GM18907 (cell line): ENCODE measurements at regions not wholly inside any gene's neighbourhood (a gene's known extent, or its start where the extent isn't known, plus 50 kb on each side); places are given as distances from the start of the nearest gene placed in this dataset.

ENCODE experiments used
- ATAC-seq: cut with Tn5 transposase; IDR thresholded peaks from one replicate; pipeline ENCODE4 v1.9.1; 2021; ENCODE audit warnings: mild to moderate bottlenecking, moderate library complexity; ENCODE audit not compliant: unreplicated experiment

DNA sequence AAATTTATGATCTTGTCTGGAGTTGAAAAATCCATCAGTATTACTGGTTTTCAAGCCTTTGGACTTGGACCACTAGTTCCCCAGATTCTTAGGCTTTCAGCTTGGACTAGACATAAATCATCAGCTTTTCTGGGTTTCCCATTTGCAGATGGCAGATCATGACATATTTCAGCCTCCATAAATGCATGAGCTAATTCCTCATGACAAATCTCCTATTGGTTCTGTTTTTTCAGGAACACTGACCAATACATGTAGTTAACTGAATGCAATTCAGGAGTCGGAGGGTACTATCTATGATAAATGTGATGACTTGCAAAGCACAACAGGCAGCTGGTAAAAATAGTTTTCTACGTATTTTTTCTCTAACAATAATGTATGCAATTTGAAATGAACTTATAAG, 635.6 kb downstream of the TRAM1L1 start:
- no peak for ATAC-seq

GRCh38 chr4:116444117-116444516, 641.3 kb downstream of the TRAM1L1 start:
- no peak for ATAC-seq

DNA sequence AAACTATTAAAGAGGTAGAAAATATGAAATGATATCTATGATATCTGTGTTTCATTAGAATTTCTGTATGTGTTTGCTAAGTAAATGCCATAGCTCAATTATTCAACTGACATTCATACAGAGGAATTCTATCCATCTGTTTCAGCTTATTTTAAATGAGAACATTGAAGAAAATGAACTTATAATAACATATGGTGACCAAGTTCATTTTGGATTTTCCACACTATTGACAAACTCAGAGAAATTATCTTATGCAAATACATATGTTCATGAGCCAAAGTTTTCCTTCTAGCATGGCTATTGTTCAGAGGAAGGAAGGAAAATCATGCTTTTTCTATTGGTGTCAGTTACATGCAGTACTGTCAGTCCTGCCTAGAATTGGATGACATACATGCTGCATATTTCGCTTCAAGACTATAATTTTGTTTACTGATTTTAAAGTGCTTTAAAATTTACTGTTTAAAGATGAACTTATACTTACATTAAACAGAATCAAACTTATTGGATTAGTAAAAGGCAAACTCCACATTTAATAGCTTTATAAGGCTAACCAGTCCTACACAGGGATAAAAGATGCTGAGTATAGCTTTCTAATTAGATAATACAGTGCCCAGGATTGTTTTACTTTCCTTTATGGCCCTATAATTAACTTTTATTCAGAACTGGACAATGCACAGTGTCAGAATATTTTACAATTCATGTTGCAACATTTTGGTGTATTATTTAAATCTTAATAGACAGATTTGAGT, 646.2 kb downstream of the TRAM1L1 start:
- ATAC-seq, result no peak

DNA sequence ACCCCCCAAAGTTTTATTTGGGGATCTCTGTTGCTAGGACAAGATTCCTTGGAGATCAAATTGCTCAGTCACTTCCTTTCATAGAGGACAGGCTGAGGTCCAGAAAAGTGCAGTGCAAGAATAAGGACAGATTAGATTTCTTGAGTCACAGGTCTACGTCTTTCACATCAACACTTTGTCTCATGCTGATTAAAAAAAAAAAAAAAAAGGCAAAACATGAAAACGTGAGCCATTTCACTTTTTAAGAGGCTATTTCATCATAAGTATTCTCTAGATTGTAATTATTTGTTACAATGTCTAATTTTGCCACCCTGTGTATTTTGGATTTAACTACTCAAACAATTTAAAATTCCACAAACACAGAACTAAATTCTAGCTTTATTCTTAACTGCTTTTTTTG, 647.0 kb downstream of the TRAM1L1 start:
- no peak for ATAC-seq

- no peak for ATAC-seq
Observed at GRCh38 chr4:116427666-116428065, 657.7 kb downstream of the TRAM1L1 start.

DNA sequence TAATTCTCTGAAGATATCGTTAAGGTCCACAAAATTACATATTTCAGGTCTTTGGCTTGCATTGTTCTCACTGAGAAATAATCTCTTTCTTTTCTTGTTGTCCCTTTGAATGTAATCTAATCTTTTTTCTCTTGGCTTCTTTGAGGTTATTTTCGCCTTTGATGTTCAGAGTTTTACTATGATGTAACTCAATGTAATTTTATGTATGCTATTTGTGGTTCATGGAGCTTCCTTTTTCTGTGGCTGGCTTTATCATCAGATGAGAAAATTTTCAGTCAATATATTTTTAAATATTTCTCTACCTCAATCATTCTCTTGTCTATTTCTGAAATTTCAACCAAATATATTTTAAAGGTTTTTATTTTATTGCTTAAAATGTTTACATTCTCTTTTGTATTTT, 672.2 kb downstream of the TRAM1L1 start:
- ATAC-seq, result no peak

- no peak for ATAC-seq
Observed at GRCh38 chr4:116401293-116401692, 684.1 kb downstream of the TRAM1L1 start.

- no peak for ATAC-seq
Observed at GRCh38 chr4:116400480-116400879, 684.9 kb downstream of the TRAM1L1 start.

DNA sequence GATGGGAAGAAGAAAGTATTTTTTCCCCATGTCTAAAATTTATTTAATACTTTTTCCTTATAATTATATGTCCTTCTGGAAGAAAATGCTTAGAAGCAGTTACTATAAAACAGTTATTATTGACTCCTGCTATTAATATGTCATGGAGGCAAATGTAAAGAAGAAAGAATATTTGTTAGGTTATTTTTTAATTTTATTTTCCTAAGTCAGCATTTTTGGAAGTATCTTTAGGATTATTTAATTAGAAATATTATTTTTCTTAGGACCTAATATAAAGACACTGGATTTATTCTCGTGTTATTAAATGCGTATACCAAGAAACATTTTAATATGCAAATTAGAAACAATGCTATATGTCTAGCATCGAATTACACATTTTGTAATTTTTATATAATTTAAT, 687.7 kb downstream of the TRAM1L1 start:
- no peak for ATAC-seq

- ATAC-seq, result no peak
Observed at GRCh38 chr4:116397291-116397690, 688.1 kb downstream of the TRAM1L1 start.

- no peak for ATAC-seq
Observed at GRCh38 chr4:116395408-116395807, 690.0 kb downstream of the TRAM1L1 start.

- ATAC-seq, result no peak
Observed at GRCh38 chr4:116391020-116391419, 694.4 kb downstream of the TRAM1L1 start.

DNA sequence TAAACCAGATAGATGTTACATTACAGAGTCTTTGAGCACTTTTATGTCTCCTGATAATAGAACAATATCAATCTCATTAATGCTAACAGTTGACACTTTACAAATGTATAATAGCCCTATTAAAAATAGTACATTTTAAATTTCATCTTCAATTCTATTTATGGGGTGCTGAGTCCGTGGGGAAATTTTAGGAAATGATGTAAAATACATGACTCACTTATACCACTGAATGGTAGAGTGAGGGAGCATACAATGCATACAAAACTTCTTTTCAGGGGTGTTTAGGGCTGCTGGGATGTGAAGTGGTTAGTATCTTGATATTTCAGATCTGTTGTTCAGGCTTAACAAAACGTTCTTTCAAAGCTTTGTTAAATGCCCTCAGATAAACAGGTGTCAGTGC, 696.2 kb downstream of the TRAM1L1 start:
- no peak for ATAC-seq

DNA sequence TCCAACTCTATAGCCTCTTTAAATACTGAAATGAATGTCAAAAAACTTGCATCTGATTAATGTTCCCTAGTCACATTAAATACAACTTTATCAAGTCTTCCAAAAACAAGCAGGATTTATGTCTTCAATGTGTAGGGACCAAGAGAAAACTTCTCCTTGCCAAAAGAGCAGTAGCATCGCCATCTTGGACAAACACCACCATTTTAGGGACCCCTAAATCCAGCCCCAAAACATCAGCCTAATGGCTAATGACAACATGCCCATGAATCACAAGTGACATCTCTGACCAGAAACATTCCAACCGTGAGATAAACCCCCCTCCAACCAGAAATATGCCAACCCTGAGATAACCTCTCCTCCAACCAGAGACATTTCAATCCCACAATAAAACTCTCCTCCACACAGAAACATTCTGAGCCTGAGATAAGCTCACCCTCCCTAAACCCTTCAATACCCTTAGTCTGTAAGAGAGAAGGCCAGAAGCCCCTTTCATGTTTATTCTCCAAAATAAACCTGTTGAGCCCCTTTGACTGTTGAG, 697.4 kb downstream of the TRAM1L1 start:
- ATAC-seq, result no peak

DNA sequence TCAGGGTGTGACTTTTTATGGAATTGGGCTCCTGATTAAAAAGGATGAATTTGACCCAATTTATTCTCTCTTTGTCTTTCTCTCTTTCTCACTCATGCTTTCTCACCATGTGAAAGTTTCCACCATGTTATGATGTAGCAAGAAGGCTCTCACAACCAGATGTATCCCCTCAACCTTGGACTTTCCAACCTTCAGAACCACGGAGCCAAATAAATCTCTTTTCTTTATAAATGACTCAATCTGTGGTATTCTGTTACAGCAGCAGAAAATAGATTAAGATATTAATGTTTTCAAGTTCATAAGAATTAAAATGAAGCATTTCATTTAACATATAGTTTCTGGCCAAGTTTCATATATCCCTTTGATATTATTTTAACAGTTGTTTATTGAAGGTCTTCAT, 698.5 kb downstream of the TRAM1L1 start:
- no peak for ATAC-seq

GRCh38 chr4:116385583-116385982, 699.8 kb downstream of the TRAM1L1 start:
- no peak for ATAC-seq

DNA sequence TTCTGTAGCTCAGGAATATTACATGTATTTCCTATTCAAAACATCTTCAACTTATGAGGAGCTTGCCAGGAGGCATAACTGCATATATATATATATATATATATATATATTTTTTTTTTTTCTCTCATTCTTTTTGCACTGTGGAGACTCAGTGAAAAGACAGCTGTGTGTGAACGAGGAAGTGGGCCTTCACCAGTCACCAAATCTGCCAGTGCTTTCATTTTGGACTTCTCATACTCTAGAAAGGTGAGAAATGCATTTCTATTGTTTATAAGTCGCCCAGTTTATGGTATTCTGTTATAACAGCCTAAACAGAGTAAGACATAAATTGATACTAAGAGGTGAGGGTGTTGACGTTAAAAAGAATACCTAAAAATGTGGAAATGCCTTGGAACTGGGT, 710.6 kb downstream of the TRAM1L1 start:
- no peak for ATAC-seq

DNA sequence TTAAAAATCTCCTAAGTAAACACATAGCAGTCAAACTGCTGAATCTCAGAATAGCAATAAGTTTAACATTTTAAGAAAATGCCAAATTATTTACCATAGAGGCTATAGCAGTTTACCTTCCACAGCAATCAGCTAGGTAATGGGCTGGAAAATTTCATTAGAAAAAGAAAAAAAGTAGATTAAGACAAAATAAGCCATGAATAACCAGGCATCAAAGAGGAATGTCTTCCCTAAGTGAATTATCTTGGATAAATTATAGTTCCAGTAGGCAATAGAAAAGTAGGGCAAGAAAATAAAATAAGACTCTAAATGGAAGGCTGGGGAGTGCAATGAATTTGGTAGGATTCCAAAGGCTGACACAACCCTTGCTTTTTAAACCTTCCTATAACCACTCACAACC, 722.8 kb downstream of the TRAM1L1 start:
- ATAC-seq, result no peak

DNA sequence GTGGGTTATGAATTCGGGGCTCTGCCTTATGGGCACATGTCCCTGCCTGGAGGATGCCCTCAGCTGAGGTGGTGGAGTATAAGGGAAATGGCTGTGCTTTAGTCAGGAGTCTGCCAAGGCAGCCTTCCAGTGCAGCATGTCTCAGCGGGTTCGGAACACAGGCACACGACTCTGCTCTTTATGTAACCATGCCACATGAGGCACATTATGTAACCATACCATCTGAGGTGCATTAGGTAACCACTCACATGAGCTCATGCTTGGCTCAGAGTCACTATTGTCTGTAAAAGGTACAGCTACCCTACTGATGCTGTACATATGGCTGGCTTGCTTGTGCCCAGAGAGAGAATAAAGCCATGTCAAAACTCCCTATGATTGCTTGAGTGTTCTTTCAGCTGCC, 723.6 kb downstream of the TRAM1L1 start:
- no peak for ATAC-seq

DNA sequence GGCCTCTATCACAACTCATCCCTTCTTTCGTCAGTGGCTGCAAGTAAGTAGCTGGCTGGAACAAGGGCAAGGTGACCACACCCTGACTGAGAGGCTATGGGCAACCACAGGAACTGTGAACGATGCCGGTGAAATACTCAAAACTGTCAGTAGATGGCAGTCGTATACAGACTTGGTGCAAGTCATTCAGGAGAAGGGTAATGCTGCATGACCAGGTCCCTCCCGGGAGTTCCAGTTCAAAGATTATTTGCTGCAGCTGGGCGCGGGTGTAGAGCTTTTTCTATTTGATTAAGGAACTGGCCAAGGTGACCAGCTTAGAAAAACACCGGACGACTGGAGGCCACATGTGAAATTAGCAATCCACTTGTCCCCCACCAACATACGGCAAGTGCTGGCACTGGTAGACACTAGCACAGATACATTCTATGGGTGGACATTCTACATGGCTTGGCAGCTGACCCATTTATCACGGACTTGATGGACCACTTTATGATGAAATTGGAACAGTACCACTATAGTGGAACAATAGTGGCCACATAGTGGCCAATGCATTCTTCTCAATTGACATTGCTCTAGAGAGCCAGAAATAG, 726.6 kb downstream of the TRAM1L1 start:
- peak; percentile 96 for ATAC-seq

DNA sequence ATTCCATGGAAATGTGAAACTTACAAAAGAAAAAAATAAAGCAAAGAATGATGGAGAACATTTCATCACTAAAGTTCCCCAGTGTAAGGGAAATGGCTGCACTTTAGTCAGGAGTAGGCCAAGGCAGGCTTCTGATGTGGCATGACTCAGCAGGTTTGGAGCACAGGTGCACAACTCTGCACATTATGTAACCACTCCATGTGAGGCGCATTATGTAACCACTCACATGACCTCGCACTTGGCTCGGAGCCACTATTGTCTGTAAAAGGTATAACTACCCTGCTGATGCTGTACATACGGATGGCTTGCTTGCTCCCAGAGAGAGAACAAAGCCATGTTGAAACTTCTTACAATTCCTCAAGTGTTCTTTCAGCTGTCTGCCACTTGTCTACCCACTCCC, 727.6 kb downstream of the TRAM1L1 start:
- ATAC-seq, result no peak

DNA sequence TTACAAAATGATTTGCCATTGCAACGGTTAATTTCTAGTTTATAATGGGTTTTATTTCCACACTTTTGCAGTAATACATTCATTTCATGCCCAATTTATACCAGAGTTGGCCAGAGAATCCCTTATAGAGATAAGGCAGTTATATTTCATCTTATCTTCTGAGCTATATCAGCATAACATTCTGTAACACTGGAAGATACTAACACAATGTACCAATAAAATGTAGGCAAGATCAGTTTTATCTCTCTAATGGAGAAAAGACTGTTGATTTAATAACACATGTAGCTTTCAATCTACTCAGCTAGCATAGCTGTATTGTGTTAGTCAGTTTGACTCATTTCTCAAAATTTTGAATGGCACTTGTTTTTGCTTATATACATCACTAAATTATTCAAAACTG, 738.6 kb downstream of the TRAM1L1 start:
- no peak for ATAC-seq

DNA sequence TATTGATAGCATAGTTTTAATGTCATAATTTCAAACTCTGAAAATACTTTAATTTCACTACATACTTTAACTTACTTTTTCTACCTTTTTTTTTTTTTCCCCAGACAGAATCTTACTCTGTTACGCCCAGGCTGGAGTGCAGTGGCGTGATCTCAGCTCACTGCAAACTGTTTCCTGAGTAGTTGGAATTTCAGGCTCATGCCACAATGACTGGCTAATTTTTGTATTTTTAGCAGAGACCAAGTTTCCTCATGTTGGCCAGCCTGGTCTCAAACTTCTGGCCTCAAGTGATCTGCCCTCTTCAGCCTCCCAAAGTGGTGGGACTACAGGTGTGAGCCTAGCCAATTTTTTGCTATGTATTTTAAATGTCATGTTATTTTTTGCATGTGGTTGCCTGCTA, 741.6 kb downstream of the TRAM1L1 start:
- ATAC-seq, result no peak
